GM18517 (cell line): ENCODE measurements at regions not wholly inside any gene's neighbourhood (a gene's known extent, or its start where the extent isn't known, plus 50 kb on each side); places are given as distances from the start of the nearest gene placed in this dataset.
"Not testable (repeated sequence)": the region's sequence is repeated elsewhere in the genome, so short reads cannot be mapped to it uniquely, and the experiment has no call there.

Source experiments
- ATAC-seq: cut with Tn5 transposase; IDR thresholded peaks from one replicate; pipeline ENCODE4 v1.9.1; 2021; ENCODE audit warnings: mild to moderate bottlenecking, moderate library complexity; ENCODE audit not compliant: unreplicated experiment

GRCh38 chr5:106408141-106408540, 1262.6 kb downstream of the EFNA5 start:
- ATAC-seq = no peak

- no peak for ATAC-seq
These were observed 1269.2 kb downstream of the EFNA5 start for GRCh38 chr5:106401561-106401960.

- no peak for ATAC-seq
These were observed 1271.3 kb downstream of the EFNA5 start for GRCh38 chr5:106399391-106399790.

- ATAC-seq = no peak
These were observed 1273.0 kb downstream of the EFNA5 start for GRCh38 chr5:106397700-106398099.

GRCh38 chr5:106393276-106393675, 1277.5 kb downstream of the EFNA5 start:
- ATAC-seq = no peak

- no peak for ATAC-seq
These were observed 1278.0 kb downstream of the EFNA5 start for GRCh38 chr5:106392766-106393165.

- ATAC-seq = not testable (repeated sequence)
These were observed 1283.0 kb downstream of the EFNA5 start for GRCh38 chr5:106387767-106388166.

- no peak for ATAC-seq
These were observed 1284.5 kb downstream of the EFNA5 start for GRCh38 chr5:106386287-106386686.

- ATAC-seq = no peak
These were observed 1290.0 kb downstream of the EFNA5 start for GRCh38 chr5:106380736-106381135.

- ATAC-seq = no peak
These were observed 1294.2 kb downstream of the EFNA5 start for GRCh38 chr5:106376522-106376921.

- no peak for ATAC-seq
These were observed 1295.8 kb downstream of the EFNA5 start for GRCh38 chr5:106374956-106375355.

- ATAC-seq = no peak
These were observed 1302.7 kb downstream of the EFNA5 start for GRCh38 chr5:106368021-106368420.

GRCh38 chr5:106367281-106367680, 1303.5 kb downstream of the EFNA5 start:
- ATAC-seq = no peak

- ATAC-seq = no peak
These were observed 1307.2 kb downstream of the EFNA5 start for GRCh38 chr5:106363578-106363977.

- no peak for ATAC-seq
These were observed 1308.8 kb downstream of the EFNA5 start for GRCh38 chr5:106361905-106362304.

- no peak for ATAC-seq
These were observed 1339.3 kb downstream of the EFNA5 start for GRCh38 chr5:106331415-106331814.

- no peak for ATAC-seq
These were observed 1346.4 kb downstream of the EFNA5 start for GRCh38 chr5:106324356-106324755.

GRCh38 chr5:106321242-106321641, 1349.5 kb downstream of the EFNA5 start:
- no peak for ATAC-seq

GRCh38 chr5:106314221-106314824, 1356.4 kb downstream of the EFNA5 start:
- ATAC-seq = no peak

GRCh38 chr5:106312360-106312759, 1358.4 kb downstream of the EFNA5 start:
- no peak for ATAC-seq

- no peak for ATAC-seq
These were observed 1359.4 kb downstream of the EFNA5 start for GRCh38 chr5:106311230-106311915.

- no peak for ATAC-seq
These were observed 1363.5 kb downstream of the EFNA5 start for GRCh38 chr5:106307265-106307664.
